Activated naive CD8-positive, alpha-beta T cell treated with anti-CD3 and anti-CD28 coated beads, Interleukin-2, amount 10 ng/mL, durations not matched to agents 7 days and 5 days (primary cell): ENCODE measurements at regions not wholly inside any gene's neighbourhood (a gene's known extent, or its start where the extent isn't known, plus 50 kb on each side); places are given as distances from the start of the nearest gene placed in this dataset.

Source experiments
- ATAC-seq: fragments of 150-1000 bp; cut with Tn5 transposase; one replicate; pipeline ENCODE4 v1.10.0; 2021; ENCODE audit warnings: low read depth, moderate library complexity
- POLR2A ChIA-PET: fragments of 350-600 bp; sonication (Branson Sonifier 250); formaldehyde crosslinking; loops from one replicate; lab custom pipeline; 2021; ENCODE audit warnings: antibody characterized with exemption; lab: Charles Lee
- DNase-seq: peaks from one replicate; pipeline ENCODE4 v3.0.0; 2021
- H3K27ac Mint-ChIP-seq: one replicate; pipeline ENCODE4 v1.8.0; 2022; ENCODE audit warnings: mild to moderate bottlenecking, mixed read lengths
- H3K27me3 Mint-ChIP-seq: one replicate; pipeline ENCODE4 v1.8.0; 2022; ENCODE audit warnings: mild to moderate bottlenecking, moderate library complexity, mixed read lengths
- H3K36me3 Mint-ChIP-seq: one replicate; pipeline ENCODE4 v1.8.0; 2021; ENCODE audit warnings: mild to moderate bottlenecking, mixed read lengths
- H3K4me1 Mint-ChIP-seq: one replicate; pipeline ENCODE4 v1.8.0; 2021; ENCODE audit warnings: mixed read lengths
- H3K4me3 Mint-ChIP-seq: one replicate; pipeline ENCODE4 v1.8.0; 2022; ENCODE audit warnings: mild to moderate bottlenecking, moderate library complexity, mixed read lengths
- H3K9me3 Mint-ChIP-seq: one replicate; pipeline ENCODE4 v1.8.0; 2021; ENCODE audit warnings: mixed read lengths

DNA sequence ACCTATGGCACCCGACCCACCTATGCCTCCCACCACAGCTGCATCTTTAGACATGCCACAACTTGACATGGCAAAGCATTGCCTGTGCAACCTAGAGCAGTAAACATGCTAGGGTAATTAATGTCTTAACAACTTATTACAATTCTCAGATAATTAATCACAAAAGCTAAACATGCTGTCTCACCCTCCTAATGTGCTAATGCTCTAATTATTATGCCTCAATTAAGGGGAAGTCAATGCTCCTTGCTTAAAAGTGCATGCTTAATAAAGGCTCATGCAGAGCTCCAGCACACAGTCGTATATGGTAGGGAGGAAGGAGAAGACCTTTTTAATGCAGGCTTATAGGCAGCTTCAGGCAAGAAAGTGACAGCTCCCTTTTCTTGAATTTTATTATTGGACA is 396.0 kb downstream of the SEC16B start:
- ATAC-seq = no peak
- H3K36me3 Mint-ChIP-seq = no peaks in the 10 kb centered on the region
- no peak overlapping the region for H3K4me3 Mint-ChIP-seq
- no peak overlapping the region for H3K27ac Mint-ChIP-seq
- POLR2A ChIA-PET = no interaction called here
- no peaks in the 10 kb centered on the region for H3K9me3 Mint-ChIP-seq
- H3K4me1 Mint-ChIP-seq = no peaks in the 10 kb centered on the region
- H3K27me3 Mint-ChIP-seq = no peaks in the 10 kb centered on the region
- no peak for DNase-seq

DNA sequence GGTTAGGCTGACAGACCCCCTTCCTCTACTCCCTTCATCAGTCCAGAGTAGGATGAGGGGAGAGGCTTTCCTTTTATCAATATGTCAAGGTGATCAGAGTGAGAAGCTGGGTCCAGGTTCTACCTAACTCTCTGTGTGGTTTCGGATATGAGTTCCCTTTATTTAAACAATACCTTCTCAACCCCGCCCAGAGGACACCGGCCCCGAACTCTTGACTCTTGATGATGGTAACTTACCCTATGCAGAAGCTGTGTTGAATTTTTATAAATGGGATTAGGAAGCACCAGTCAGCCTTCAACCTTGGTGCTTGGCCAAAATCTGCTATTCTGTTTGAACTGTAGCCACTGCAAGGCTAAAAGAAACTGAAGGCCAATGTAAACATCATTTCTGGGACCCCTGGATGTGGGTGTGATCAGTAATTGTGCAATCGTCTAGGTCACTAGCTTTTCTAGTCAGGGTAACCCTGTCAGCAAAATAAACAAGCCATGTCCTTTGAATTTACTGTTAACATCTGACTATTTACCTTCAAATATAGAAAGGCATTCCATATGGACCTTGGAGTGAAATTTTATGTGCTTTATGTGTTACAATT is 398.3 kb downstream of the SEC16B start:
- no peak for DNase-seq
- ATAC-seq = no peak
- no peaks in the 10 kb centered on the region for H3K4me1 Mint-ChIP-seq
- POLR2A ChIA-PET = no interaction called here
- no peaks in the 10 kb centered on the region for H3K27me3 Mint-ChIP-seq
- no peaks in the 10 kb centered on the region for H3K9me3 Mint-ChIP-seq
- H3K27ac Mint-ChIP-seq = no peak overlapping the region
- H3K36me3 Mint-ChIP-seq = no peaks in the 10 kb centered on the region
- H3K4me3 Mint-ChIP-seq = no peak overlapping the region

DNA sequence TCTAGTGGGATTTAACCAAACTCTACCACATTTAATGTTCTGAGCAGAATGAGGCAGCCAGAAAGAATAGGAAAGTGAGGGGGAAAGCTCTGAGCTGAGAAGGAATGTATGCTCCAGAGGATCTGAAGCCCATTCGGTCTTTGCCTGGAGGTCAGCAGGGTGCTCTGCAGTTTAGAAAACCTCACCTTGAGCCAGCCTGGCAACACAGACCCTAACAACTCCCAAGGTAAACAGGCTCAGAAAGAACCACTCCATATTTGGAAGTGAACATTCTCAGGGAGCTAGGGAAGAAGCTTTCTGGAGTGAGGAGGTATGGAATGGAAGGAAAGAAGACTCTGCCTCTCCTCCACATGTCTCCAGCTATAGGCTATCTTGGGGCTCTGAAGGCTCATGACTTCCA is 398.8 kb downstream of the SEC16B start:
- Mint-ChIP-seq H3K27ac (no peak overlapping the region), H3K4me1 (no peaks in the 10 kb centered on the region), H3K9me3 (no peaks in the 10 kb centered on the region), H3K4me3 (no peak overlapping the region), H3K36me3 (no peaks in the 10 kb centered on the region), H3K27me3 (no peaks in the 10 kb centered on the region)
- POLR2A ChIA-PET = no interaction called here
- DNase-seq (no peak), ATAC-seq (no peak)

DNA sequence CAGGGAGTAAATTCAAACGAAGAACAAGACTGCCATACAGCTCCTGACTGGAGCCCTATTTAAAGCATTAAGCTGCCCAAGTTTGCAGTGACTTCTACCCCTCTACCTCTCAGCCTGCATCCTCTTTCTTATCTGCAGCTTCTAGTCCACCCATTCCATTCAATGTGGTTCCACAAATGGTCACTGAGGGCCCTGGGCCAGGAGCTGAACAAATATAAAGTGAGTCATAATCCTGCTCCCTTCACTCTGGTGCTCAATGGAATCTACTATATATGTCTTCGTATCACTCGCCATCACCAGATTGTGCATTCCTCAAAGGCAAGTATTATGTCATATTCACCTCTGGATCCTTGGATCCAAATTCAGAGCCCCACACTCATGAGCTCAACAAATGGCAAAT is 398.7 kb downstream of the BRINP2 start:
- no peaks in the 10 kb centered on the region for H3K27me3 Mint-ChIP-seq
- no peaks in the 10 kb centered on the region for H3K36me3 Mint-ChIP-seq
- H3K9me3 Mint-ChIP-seq = no peaks in the 10 kb centered on the region
- H3K4me1 Mint-ChIP-seq = no peaks in the 10 kb centered on the region
- no peak overlapping the region for H3K27ac Mint-ChIP-seq
- ATAC-seq = no peak
- POLR2A ChIA-PET = no interaction called here
- no peak for DNase-seq
- no peak overlapping the region for H3K4me3 Mint-ChIP-seq

DNA sequence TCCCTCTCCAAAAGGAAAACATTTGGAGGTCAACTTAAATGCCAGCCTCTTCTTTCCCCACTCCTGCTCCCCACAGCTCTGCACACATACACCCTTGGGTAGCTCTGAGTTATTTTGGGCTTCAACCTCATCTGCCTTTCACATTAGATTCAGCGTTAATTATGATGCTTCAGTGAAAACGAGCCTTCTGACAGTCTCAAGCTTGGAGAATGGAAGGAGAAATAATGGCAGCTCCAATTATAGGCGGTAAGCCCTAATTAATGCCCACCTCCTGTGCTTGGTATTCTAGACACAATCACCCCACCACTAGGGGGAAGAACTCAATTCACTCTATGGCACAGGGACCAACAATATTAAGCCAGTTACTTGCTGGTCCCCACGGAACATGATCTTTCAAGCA is 397.9 kb downstream of the BRINP2 start:
- ATAC-seq (no peak), DNase-seq (no peak)
- Mint-ChIP-seq H3K4me1 (no peaks in the 10 kb centered on the region), H3K9me3 (no peaks in the 10 kb centered on the region), H3K36me3 (no peaks in the 10 kb centered on the region), H3K27me3 (no peaks in the 10 kb centered on the region), H3K27ac (no peak overlapping the region), H3K4me3 (no peak overlapping the region)
- POLR2A ChIA-PET = no interaction called here

DNA sequence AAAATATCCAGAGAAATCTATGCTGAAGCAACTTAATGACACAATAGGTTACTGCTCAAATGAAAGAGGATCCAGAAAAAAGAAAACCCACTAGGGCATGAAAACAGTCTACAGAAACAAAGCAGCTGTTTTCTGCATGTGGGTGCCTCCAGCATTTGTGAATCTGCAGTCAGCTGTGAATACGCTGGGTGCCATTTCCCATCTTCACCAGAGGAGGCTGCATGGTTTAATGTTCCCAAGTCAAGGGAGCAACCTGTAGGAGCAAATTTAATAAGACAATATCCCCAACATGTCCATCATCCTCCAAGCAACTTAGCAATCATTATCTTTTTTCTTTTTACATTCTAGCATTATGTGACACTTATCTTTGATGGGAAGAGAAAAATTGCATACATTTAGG is 396.6 kb downstream of the BRINP2 start:
- no peaks in the 10 kb centered on the region for H3K4me1 Mint-ChIP-seq
- no peak for DNase-seq
- H3K27ac Mint-ChIP-seq = no peak overlapping the region
- H3K27me3 Mint-ChIP-seq = no peaks in the 10 kb centered on the region
- POLR2A ChIA-PET = no interaction called here
- no peak for ATAC-seq
- H3K9me3 Mint-ChIP-seq = peaks cover 2% of the 10 kb centered on the region
- H3K36me3 Mint-ChIP-seq = no peaks in the 10 kb centered on the region
- H3K4me3 Mint-ChIP-seq = no peak overlapping the region

DNA sequence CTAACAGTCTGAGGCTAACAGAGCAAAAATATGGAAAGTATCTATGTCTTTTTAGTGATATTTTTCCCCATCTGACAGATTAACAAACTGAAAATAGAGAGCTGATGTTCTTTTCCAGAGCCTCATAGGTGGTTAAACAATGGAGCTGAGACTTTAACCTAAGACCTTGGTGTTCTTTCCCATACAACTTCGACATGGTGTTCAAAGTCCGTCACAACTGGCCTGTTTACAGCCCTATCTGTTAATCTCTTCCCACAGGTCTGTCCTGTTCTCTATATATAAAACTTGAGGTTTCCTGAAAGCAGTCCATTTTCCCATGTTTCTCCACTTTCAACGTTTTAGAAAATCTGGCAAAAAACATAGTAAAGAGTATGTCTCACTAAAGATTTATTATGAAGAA is 395.7 kb downstream of the BRINP2 start:
- ATAC-seq = no peak
- POLR2A ChIA-PET = no interaction called here
- H3K4me3 Mint-ChIP-seq = no peak overlapping the region
- H3K4me1 Mint-ChIP-seq = no peaks in the 10 kb centered on the region
- H3K36me3 Mint-ChIP-seq = no peaks in the 10 kb centered on the region
- no peaks in the 10 kb centered on the region for H3K27me3 Mint-ChIP-seq
- no peak for DNase-seq
- peaks cover 2% of the 10 kb centered on the region for H3K9me3 Mint-ChIP-seq
- H3K27ac Mint-ChIP-seq = no peak overlapping the region

DNA sequence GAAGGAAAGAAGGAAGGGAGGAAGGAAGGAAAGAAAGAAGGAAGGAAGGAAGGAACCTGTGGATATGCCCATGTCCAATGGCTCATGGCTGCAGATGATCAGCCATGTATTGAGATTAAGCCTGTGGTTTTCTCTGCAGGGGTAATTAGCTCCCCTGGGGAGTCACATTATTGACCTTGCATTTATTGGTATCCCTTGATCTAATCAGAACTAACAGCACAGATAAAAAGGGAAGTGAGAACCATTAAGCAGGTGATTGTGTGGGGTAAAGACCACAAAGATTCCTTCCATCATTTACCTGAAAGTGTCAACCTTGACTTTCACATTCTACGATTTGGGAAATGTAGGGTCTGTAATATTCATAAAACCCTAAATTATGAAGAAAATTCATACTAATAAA is 390.7 kb downstream of the BRINP2 start:
- DNase-seq (no peak), ATAC-seq (no peak)
- no peak overlapping the region for H3K4me3 Mint-ChIP-seq
- H3K4me1 Mint-ChIP-seq = no peaks in the 10 kb centered on the region
- POLR2A ChIA-PET = no interaction called here
- no peaks in the 10 kb centered on the region for H3K27me3 Mint-ChIP-seq
- no peak overlapping the region for H3K27ac Mint-ChIP-seq
- H3K36me3 Mint-ChIP-seq = no peaks in the 10 kb centered on the region
- peaks cover 5% of the 10 kb centered on the region for H3K9me3 Mint-ChIP-seq

DNA sequence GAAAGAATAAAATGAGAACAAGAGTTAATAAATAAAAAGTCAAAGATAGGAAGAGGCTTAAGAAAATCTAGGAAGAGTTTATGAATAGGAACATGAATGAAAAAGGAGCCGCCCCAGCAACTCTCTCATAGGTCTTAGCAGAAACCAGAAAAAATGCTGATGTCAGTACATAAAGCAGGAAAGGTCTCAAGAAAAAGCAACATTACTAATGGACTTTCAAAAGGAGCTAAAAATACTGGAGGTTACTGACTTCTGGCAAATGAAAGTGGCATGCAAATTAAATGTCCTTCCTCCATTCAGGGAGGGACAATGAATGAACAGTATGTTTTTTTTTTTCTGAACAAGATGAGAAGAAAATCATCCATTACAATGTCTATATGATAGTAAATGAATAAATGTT is 387.6 kb downstream of the BRINP2 start:
- Mint-ChIP-seq H3K27me3 (no peaks in the 10 kb centered on the region), H3K4me1 (no peaks in the 10 kb centered on the region), H3K9me3 (peaks cover 5% of the 10 kb centered on the region), H3K27ac (no peak overlapping the region), H3K36me3 (no peaks in the 10 kb centered on the region), H3K4me3 (no peak overlapping the region)
- POLR2A ChIA-PET = no interaction called here
- DNase-seq (no peak), ATAC-seq (no peak)

DNA sequence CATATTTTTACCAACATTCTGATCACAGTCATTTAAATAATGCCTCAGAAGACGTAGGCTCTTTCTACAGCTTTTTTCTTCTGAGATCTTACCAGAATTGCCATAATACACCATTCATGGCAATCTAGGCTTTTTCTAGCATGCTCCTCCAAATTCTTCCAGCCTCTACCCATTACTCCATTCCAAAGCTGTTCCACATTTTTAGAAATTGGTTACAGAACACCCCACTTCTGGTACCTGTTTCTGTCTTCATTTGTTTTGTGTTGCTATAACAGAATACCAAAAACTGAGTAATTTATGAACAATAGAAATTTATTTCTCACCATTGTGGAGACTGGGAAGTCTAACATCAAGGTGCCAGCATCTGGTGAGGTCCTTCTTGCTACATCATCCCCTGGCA is 385.4 kb downstream of the BRINP2 start:
- Mint-ChIP-seq H3K27ac (no peak overlapping the region), H3K4me3 (no peak overlapping the region), H3K36me3 (no peaks in the 10 kb centered on the region), H3K9me3 (peaks cover 5% of the 10 kb centered on the region), H3K4me1 (no peaks in the 10 kb centered on the region), H3K27me3 (no peaks in the 10 kb centered on the region)
- ATAC-seq (no peak), DNase-seq (no peak)
- POLR2A ChIA-PET = no interaction called here

DNA sequence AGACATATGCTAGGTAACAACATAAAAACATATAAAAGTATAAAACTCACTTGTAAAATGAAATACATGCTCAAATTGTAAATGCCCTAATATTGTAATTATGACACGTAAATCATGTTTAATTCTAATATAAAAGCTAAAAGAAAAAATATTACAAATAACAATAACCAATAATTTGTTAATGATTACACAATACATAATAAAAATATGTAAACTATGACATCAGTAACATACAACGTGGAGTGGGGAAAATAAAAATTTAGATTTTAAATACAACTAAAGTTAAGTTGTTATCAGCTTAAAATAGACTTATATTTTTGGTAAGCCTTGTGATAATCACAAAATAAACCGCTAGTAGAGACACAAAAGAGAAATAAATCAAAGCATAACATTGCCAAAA is 376.4 kb downstream of the BRINP2 start:
- ATAC-seq (no peak), DNase-seq (no peak)
- no peaks in the 10 kb centered on the region for H3K4me1 Mint-ChIP-seq
- no peaks in the 10 kb centered on the region for H3K27me3 Mint-ChIP-seq
- no peaks in the 10 kb centered on the region for H3K36me3 Mint-ChIP-seq
- no peak overlapping the region for H3K4me3 Mint-ChIP-seq
- POLR2A ChIA-PET = no interaction called here
- H3K27ac Mint-ChIP-seq = no peak overlapping the region
- peaks cover 3% of the 10 kb centered on the region for H3K9me3 Mint-ChIP-seq

DNA sequence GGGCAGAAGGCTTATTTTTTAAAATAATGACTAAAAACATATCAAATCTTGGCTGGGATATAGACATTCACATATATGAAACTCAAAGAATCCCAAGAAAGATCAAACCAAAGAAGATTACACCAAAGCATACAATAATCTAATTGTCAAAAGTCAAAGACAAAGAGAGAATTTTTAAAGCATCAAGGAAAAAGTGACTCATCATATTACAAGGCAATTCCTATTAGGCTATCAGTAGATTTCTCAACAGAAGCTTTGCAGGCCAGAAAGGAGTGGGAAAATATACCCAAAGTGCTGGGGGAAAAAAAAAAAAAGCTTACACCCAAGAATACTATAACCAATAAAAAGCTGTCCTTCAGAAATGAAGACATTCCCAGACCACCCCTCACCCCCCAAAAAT is 375.6 kb downstream of the BRINP2 start:
- no peak overlapping the region for H3K4me3 Mint-ChIP-seq
- H3K4me1 Mint-ChIP-seq = no peaks in the 10 kb centered on the region
- DNase-seq (no peak), ATAC-seq (no peak)
- no peaks in the 10 kb centered on the region for H3K27me3 Mint-ChIP-seq
- peaks cover 2% of the 10 kb centered on the region for H3K9me3 Mint-ChIP-seq
- POLR2A ChIA-PET = no interaction called here
- no peak overlapping the region for H3K27ac Mint-ChIP-seq
- H3K36me3 Mint-ChIP-seq = no peaks in the 10 kb centered on the region

DNA sequence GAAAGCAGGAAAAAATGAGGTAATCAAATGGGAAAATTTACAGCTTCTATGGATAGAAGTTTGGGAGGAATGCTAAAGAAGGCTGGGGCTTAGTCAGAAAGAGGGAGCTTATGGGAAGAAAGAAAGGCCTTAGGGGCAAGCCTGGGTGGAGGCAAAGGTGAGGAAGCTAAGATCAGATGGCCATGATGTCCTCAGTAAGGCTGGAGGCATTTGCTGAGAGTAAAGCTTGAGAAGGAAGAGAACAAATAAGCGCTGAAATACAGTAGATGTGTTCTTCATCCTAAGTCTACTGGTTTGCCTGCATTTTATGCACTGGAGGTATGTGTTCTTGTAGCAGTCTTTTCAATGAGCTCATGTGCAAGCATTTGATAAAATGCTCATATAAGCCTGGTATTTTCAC is 355.4 kb downstream of the BRINP2 start:
- Mint-ChIP-seq H3K36me3 (no peaks in the 10 kb centered on the region), H3K27me3 (no peaks in the 10 kb centered on the region), H3K9me3 (peaks cover 1% of the 10 kb centered on the region), H3K4me3 (no peak overlapping the region), H3K4me1 (no peaks in the 10 kb centered on the region), H3K27ac (no peak overlapping the region)
- DNase-seq = no peak
- ATAC-seq = no peak
- POLR2A ChIA-PET = no interaction called here

DNA sequence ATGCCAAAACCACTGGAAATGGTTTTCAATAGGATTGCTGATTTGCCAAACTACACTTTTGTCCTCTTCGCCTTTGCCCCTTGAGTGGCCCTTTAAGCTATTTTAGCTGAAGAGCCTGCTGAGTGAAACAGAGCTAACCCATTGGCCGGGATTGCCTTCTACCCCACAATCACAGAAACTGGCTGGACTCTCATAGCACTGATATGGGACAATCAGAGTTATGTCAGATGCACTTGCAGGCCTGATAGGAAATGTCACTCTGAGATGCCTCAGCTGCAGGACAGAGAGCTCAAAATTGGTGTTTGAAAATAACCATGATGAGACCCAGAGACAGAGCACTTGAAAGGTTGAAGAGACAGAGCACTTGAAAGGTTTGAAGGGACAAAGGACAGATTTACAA is 354.4 kb downstream of the BRINP2 start:
- ATAC-seq = no peak
- DNase-seq = no peak
- POLR2A ChIA-PET = no interaction called here
- no peak overlapping the region for H3K27ac Mint-ChIP-seq
- no peaks in the 10 kb centered on the region for H3K36me3 Mint-ChIP-seq
- no peaks in the 10 kb centered on the region for H3K4me1 Mint-ChIP-seq
- H3K9me3 Mint-ChIP-seq = peaks cover 1% of the 10 kb centered on the region
- H3K27me3 Mint-ChIP-seq = no peaks in the 10 kb centered on the region
- H3K4me3 Mint-ChIP-seq = no peak overlapping the region

DNA sequence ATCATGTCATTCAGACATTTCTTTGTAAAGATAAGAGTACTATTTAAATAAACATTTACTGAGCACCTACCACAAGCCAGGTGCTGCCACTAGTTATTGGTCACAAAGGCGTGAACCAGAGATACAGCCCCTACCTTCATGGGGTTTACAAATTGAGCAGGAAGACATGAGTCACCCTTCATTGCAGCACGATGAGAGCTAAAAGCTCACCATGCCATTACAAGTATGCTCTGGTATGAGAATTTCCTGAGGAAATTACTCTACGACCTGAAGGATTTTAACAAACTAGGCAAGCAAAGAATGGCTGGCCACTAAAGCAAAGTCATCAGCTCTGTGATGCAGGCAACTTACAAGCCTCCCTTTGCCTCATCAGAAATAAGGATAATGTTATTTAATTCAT is 346.8 kb downstream of the BRINP2 start:
- Mint-ChIP-seq H3K36me3 (no peaks in the 10 kb centered on the region), H3K27me3 (no peaks in the 10 kb centered on the region), H3K27ac (no peak overlapping the region), H3K9me3 (no peaks in the 10 kb centered on the region), H3K4me1 (no peaks in the 10 kb centered on the region), H3K4me3 (no peak overlapping the region)
- POLR2A ChIA-PET = no interaction called here
- ATAC-seq = no peak
- no peak for DNase-seq
